Dermis microvascular lymphatic vessel endothelial cell (primary cell): ENCODE measurements at regions not wholly inside any gene's neighbourhood (a gene's known extent, or its start where the extent isn't known, plus 50 kb on each side); places are given as distances from the start of the nearest gene placed in this dataset.

Source experiments
- DNase-seq, 2 donors: peaks; one replicate each; pipeline versions ENCODE4 v3.0.0 to v3.0.0-alpha.2; 2010; ENCODE audit warnings: low read depth in 2 of 2

- DNase-seq = no peak
Measured at GRCh38 chr6:44016131-44016870, 111.0 kb downstream of the MRPL14 start.

DNA sequence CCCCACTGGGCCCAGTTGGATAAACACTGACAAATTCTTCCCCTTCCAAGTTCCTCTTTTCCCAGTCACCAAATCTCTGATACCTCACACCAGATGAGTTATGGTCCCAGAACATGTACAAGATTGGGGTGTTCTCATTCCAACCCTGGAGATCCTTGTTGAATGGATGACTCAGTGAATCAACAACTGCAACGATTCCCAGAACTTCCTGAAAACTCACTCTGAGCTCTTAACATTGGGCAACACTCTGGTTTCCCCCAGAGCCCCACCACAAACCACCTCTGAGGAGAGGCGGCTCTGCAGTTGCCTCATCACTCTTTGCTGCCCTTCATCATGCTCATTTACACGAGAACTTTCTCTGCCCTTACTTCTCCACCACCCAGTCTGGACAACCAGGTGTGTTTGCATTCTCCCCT lies 115.2 kb downstream of the MRPL14 start:
- DNase-seq = peak in 1 of 2 donors; percentile 19

GRCh38 chr6:44011350-44011920 lies 115.8 kb downstream of the MRPL14 start:
- no peak for DNase-seq

- DNase-seq = peak in 1 of 2 donors; percentile 18
Measured at GRCh38 chr6:44010411-44011349, 116.6 kb downstream of the MRPL14 start.

- DNase-seq = no peak
Measured at GRCh38 chr6:44009425-44010321, 117.6 kb downstream of the MRPL14 start.

DNA sequence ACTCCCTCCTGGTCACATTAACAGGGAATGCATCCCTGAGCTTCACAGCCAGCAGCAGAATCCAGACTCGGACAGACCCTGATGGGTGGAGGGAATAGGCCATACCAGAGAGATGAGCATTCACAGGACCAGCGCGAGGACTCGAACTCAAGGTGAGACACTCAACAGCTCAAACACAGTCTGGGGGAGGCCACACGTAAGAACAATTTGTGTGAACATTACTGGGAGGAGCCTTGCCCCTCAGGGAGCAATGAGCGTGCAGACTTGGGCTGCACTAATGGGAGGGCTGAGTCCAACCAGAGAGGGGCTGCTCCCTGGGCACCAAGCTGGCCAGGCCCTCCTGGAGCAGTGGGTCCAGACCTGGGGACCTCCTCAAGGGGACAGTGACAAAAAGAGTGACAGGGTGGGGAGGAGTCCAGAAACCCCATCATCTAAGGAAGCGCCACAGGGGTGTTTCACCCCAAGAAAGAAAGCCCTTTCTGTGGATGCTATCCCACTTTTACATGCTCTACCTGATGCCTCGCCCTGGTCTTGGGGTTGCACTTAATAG lies 118.4 kb downstream of the MRPL14 start:
- no peak for DNase-seq

- DNase-seq = no peak
Measured at GRCh38 chr6:44007818-44008621, 119.2 kb downstream of the MRPL14 start.

- DNase-seq = no peak
Measured at GRCh38 chr6:44006872-44007303, 120.4 kb downstream of the MRPL14 start.

- DNase-seq = no peak
Measured at GRCh38 chr6:44006123-44006871, 121.0 kb downstream of the MRPL14 start.

DNA sequence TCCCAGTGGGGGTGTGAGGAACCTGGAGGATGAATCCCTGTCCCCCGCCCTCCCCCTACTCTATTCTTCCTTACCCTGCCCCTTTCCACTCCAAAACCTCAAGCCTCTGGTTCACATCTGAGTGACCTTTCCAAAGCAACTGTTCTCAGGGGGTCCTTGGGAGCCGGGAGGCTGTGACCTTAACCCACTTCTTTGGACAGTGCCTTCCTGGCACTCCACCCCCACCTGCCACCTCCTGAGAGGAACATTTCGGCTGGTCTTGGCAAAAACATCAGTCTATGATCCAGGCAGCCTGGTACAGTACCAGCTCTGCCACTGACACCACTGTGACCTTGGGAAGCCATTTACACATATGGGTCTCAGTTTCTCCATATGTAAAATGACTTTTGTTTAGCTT lies 121.7 kb downstream of the MRPL14 start:
- DNase-seq = no peak

DNA sequence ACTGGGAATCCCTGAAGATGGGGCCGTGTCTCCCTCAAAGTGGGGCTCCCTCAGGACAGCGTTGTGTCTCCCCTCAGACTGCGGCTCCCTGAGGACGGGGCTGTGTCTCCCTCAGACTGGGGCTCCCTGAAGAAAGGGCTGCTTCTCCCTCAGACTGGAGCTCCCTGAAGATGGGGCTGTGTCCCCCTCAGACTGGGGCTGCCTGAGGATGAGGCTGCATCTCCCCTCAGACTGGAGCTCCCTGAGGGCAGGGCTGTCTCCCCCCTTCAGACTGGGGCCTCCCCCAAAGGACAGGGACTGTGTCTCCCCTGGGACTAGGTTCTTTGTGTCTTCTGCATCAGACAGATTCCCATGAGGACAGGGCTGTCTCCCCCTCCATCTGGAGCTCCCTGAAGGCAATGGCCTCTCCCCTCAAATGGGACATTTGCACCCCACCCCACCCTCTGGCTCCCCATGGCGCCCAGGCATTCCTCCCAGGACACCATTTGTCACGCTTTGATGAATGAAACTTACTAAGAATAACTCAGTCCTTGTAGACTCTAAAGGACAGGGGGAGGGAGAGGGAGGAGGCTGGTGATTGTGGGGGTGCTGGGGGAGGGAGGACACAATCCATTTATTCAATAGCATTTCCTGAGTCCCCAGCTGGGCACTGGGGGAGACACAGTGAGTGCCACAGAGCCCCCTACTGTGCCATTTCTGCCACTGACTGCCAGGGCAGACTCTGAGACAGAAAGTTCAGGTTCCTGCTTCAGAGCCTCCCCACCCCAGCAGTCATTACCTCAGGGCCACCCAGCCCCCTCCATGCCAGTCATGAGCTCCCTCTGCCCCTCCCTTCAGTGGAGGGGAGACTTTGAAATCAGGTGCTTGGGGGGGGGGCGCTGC lies 122.4 kb downstream of the MRPL14 start:
- DNase-seq = no peak

DNA sequence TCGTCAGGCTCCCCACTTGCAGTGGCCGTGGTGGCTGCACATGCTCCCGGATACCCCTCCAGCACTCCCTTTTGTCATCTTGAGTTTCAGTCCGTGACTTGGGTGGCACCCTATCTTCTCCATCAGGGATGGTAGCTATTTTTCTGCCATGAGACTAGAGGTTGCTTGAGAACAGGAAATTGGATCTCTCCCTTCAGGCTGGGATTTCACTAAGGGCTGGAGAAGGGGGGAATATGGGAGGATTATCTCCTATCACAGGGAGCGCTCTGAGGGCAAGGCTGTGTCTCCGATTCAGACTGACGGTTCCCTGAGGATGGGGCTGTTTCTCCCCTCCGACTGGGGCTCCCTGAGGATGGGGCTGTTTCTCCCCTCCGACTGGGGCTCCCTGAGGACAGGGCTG lies 123.1 kb downstream of the MRPL14 start:
- DNase-seq = no peak

DNA sequence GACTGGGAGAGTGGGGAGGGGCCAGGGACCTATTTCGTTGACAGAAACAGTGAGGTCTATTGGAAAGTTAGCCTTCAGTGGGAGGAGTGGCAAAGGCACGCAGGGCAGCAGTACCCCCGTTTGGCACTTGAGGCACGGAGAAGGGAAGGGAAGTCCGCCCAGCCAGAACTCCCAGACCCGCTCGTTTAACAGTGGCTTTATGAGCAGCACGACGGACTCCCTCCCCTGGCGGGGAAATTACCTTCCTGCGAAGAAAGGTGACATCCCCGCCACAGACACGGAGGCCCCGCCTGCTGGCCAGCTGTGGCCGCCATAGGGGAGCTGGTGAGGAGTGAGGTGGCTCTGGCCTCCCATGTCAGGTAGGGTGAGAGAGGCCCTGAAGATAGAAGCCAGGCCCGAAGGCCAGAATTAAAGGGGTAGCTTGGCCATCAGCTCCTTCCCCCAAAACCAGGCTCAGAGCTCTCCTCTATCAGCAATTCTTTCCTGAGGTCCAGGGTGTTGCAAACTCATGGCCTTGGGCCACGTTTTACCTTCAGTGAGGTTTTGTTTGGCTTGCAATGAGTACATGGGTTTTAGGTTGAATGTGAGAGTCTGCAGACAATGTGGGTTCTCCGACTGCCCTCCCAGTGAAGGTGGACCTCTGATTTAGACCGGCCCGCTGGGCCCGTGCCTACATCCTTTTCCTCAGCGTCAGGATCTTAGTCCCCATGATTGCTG lies 123.7 kb downstream of the MRPL14 start:
- no peak for DNase-seq

DNA sequence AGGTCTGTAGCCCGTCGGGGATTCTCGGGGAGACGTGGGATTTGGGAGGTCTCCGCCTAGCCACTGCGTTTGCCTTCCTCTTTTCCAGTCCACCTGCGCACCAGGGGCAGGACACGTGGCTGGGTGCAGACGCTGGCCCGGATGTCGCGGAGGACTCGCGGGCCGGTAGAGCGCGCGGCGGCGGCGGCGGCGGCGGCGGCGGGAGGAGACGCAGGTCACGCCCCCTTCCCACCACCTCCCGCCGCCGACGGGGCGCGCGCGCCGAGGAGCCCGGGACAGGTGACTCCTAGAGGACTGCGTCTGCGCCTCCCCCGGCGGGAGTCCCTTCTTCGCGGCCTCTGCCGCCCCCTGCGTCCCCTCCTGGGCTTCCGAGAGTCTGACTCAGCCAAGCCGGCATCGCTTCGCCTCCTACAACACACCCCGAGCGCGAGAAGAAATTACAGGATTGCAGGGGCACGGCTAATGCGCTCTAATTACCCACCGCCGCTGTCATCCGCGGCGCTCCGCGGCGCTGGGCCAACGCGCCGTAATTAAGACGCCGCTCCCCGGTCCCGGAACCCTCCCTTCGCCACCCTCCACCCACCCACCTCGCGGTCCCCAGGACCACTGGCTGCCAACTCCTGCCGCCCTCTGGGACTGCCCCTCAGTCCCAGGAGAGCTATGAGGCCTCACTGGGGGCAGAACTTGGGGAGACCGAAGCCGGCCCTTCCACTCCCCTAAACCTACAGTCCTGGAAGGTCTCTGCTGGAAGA lies 124.5 kb downstream of the MRPL14 start:
- DNase-seq = peak in 1 of 2 donors; percentile 32

- DNase-seq = no peak
Measured at GRCh38 chr6:44002067-44002592, 125.1 kb downstream of the MRPL14 start.

DNA sequence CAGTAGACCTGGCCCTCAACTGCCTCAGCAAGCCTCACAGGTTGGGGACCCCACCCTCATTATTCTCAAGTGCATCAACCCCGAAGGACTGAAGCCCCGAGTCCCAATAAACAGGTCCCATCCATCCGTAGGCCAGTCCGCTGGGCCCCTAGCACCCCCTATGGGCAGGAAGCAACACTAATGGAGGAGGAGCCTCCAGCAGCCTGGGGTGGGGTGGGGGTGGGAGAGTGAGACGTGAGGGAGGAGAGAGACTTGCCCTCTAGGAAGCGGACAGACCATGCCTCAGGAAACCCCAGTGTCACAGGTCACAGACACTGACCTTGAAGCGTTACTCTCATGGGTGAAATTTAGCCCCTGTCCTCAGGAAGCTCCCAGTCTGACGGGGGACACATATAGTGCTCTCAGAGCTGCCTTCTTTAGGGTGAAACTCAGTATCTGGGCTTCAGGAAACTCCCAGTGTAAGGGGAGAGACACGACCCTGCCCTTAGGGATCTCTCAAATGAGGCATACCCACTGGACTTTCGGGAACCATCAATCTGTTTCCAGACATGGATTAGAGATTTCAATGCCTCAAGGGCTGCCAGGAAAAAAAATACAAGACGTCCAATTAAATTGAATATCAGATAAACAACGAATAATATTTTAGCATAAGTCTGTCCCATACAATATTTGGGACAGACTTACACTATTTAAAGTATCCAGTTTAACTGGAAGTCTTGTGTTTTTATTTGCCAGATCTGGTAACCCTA lies 125.8 kb downstream of the MRPL14 start:
- peak in 1 of 2 donors; percentile 14 for DNase-seq
